ENCODE measurements at regions not wholly inside any gene's neighbourhood (a gene's known extent, or its start where the extent isn't known, plus 50 kb on each side); places are given as distances from the start of the nearest gene placed in this dataset.

- H3K27me3 ChIP-seq (ENCODE audit: insufficient read depth), result no peaks in the 10 kb centered on the region
- DNase-seq (ENCODE audit: low spot score), result peak; percentile 65
- H3K4me1 ChIP-seq (ENCODE audit: insufficient read depth), result peaks cover 5% of the 10 kb centered on the region; the same call in 1 of the 2 replicates
- H3K36me3 ChIP-seq (ENCODE audit: insufficient read depth), result no peaks in the 10 kb centered on the region
- H3K4me3 ChIP-seq, result no peak overlapping the region
- H3K9me3 Mint-ChIP-seq, result no peaks in the 10 kb centered on the region
- H3K27me3 Mint-ChIP-seq (ENCODE audit: insufficient read depth, low read depth, poor library complexity), result peaks cover 1% of the 10 kb centered on the region
- H4K20me1 ChIP-seq (replicated peaks; ENCODE audit: insufficient read depth), result no peaks in the 10 kb centered on the region
- H3K4me1 Mint-ChIP-seq, result peaks cover 11% of the 10 kb centered on the region; the same call in 2 of the 3 replicates
- no peak for TF ChIP-seq ETS1 (IDR thresholded peaks at IDR 0.05)
- TF ChIP-seq, protein P1, sequence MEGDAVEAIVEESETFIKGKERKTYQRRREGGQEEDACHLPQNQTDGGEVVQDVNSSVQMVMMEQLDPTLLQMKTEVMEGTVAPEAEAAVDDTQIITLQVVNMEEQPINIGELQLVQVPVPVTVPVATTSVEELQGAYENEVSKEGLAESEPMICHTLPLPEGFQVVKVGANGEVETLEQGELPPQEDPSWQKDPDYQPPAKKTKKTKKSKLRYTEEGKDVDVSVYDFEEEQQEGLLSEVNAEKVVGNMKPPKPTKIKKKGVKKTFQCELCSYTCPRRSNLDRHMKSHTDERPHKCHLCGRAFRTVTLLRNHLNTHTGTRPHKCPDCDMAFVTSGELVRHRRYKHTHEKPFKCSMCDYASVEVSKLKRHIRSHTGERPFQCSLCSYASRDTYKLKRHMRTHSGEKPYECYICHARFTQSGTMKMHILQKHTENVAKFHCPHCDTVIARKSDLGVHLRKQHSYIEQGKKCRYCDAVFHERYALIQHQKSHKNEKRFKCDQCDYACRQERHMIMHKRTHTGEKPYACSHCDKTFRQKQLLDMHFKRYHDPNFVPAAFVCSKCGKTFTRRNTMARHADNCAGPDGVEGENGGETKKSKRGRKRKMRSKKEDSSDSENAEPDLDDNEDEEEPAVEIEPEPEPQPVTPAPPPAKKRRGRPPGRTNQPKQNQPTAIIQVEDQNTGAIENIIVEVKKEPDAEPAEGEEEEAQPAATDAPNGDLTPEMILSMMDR (conservative IDR thresholded peaks at IDR 0.05; ENCODE audit: low read depth in 2 of 2), result peak; percentile 33 to 57; a peak in 3 of 4 replicates
- TF ChIP-seq, protein P2, sequence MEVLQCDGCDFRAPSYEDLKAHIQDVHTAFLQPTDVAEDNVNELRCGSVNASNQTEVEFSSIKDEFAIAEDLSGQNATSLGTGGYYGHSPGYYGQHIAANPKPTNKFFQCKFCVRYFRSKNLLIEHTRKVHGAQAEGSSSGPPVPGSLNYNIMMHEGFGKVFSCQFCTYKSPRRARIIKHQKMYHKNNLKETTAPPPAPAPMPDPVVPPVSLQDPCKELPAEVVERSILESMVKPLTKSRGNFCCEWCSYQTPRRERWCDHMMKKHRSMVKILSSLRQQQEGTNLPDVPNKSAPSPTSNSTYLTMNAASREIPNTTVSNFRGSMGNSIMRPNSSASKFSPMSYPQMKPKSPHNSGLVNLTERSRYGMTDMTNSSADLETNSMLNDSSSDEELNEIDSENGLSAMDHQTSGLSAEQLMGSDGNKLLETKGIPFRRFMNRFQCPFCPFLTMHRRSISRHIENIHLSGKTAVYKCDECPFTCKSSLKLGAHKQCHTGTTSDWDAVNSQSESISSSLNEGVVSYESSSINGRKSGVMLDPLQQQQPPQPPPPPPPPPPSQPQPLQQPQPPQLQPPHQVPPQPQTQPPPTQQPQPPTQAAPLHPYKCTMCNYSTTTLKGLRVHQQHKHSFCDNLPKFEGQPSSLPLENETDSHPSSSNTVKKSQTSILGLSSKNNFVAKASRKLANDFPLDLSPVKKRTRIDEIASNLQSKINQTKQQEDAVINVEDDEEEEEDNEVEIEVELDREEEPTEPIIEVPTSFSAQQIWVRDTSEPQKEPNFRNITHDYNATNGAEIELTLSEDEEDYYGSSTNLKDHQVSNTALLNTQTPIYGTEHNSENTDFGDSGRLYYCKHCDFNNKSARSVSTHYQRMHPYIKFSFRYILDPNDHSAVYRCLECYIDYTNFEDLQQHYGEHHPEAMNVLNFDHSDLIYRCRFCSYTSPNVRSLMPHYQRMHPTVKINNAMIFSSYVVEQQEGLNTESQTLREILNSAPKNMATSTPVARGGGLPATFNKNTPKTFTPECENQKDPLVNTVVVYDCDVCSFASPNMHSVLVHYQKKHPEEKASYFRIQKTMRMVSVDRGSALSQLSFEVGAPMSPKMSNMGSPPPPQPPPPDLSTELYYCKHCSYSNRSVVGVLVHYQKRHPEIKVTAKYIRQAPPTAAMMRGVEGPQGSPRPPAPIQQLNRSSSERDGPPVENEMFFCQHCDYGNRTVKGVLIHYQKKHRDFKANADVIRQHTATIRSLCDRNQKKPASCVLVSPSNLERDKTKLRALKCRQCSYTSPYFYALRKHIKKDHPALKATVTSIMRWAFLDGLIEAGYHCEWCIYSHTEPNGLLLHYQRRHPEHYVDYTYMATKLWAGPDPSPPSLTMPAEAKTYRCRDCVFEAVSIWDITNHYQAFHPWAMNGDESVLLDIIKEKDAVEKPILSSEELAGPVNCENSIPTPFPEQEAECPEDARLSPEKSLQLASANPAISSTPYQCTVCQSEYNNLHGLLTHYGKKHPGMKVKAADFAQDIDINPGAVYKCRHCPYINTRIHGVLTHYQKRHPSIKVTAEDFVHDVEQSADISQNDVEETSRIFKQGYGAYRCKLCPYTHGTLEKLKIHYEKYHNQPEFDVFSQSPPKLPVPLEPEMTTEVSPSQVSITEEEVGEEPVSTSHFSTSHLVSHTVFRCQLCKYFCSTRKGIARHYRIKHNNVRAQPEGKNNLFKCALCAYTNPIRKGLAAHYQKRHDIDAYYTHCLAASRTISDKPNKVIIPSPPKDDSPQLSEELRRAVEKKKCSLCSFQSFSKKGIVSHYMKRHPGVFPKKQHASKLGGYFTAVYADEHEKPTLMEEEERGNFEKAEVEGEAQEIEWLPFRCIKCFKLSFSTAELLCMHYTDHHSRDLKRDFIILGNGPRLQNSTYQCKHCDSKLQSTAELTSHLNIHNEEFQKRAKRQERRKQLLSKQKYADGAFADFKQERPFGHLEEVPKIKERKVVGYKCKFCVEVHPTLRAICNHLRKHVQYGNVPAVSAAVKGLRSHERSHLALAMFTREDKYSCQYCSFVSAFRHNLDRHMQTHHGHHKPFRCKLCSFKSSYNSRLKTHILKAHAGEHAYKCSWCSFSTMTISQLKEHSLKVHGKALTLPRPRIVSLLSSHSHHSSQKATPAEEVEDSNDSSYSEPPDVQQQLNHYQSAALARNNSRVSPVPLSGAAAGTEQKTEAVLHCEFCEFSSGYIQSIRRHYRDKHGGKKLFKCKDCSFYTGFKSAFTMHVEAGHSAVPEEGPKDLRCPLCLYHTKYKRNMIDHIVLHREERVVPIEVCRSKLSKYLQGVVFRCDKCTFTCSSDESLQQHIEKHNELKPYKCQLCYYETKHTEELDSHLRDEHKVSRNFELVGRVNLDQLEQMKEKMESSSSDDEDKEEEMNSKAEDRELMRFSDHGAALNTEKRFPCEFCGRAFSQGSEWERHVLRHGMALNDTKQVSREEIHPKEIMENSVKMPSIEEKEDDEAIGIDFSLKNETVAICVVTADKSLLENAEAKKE (CRISPR knock-in tag; IDR thresholded peaks at IDR 0.05), result peak; percentile 57; the same call in 1 of the 2 replicates
- H3K4me2 ChIP-seq, result no peak overlapping the region
- no peak overlapping the region for H3K4me3 Mint-ChIP-seq
- ATAC-seq, result peak; percentile 84
- no peaks in the 10 kb centered on the region for H3K36me3 Mint-ChIP-seq (ENCODE audit: low read depth)
- no peak overlapping the region for H3K27ac Mint-ChIP-seq
- H3K27ac ChIP-seq (ENCODE audit: low read depth), result no peak overlapping the region
- no peaks in the 10 kb centered on the region for H3K9me2 ChIP-seq (ENCODE audit: insufficient read depth)
- no peaks in the 10 kb centered on the region for H3F3A ChIP-seq (replicated peaks; ENCODE audit: low read depth)
- no peak overlapping the region for H2AFZ ChIP-seq
- H3K79me2 ChIP-seq (replicated peaks; ENCODE audit: insufficient read depth), result no peaks in the 10 kb centered on the region
Measured at GRCh38 chr2:155256803-155257202, 558.3 kb downstream of the KCNJ3 start.

Measured in GM23338 (cell line).